HEK293 (cell line): ENCODE measurements at regions not wholly inside any gene's neighbourhood (a gene's known extent, or its start where the extent isn't known, plus 50 kb on each side); places are given as distances from the start of the nearest gene placed in this dataset.

Experiments used
- CTCF ChIA-PET: fragments of 350-600 bp; formaldehyde crosslinking; extraction: SDS; loops from one replicate; lab custom pipeline; 2021; ENCODE audit warnings: antibody characterized with exemption; lab: Yijun Ruan, JAX
- POLR2A ChIA-PET: fragments of 300-600 bp; formaldehyde crosslinking; extraction: SDS; loops from one replicate; lab custom pipeline; 2020; ENCODE audit warnings: antibody characterized with exemption, inconsistent platforms; lab: Yijun Ruan, JAX
- H3K27ac ChIP-seq: fragments of 200-500 bp; sonication (Bioruptor generic); 2 replicates; pipeline ENCODE4 v1.5.1; 2014; ENCODE audit warnings: low read depth, low read length, control low read depth, inconsistent platforms; ENCODE audit errors: extremely low read depth
- H3K36me3 ChIP-seq, 2 experiments: fragments of 200-500 bp in 1 of 2; sonication (Bioruptor generic) in 1 of 2; 1 replicate in 1 of 2; 2 replicates in 1 of 2; pipeline ENCODE4 v1.5.1; 2014 to 2017; ENCODE audit warnings: inconsistent platforms in 2 of 2, low read length in 2 of 2; ENCODE audit not compliant: control insufficient read depth in 2 of 2, insufficient read depth in 1 of 2
- H3K4me1 ChIP-seq: fragments of 200-500 bp; sonication (Bioruptor generic); 2 replicates; pipeline ENCODE4 v1.5.1; 2014; ENCODE audit warnings: mild to moderate bottlenecking, low read length, inconsistent platforms; ENCODE audit not compliant: control insufficient read depth, insufficient read depth
- H3K4me3 ChIP-seq: 2 replicates; pipeline ENCODE4 v1.5.1; 2011; ENCODE audit warnings: low read depth, mild to moderate bottlenecking, control low read depth, low read length, moderate library complexity
- H3K9me3 ChIP-seq: fragments of 200-500 bp; sonication (Bioruptor generic); 2 replicates; pipeline ENCODE4 v1.5.1; 2014; ENCODE audit warnings: low read depth, low read length, inconsistent platforms; ENCODE audit not compliant: control insufficient read depth, insufficient read depth
- MEIS1 ChIP-seq: sonication (generic); formaldehyde crosslinking; IDR thresholded peaks from 2 replicates; pipeline ENCODE4 v1.8.1; 2022; ENCODE audit warnings: missing genetic modification reagents, mild to moderate bottlenecking, borderline replicate concordance
- MZF1 ChIP-seq: fragments of 450-650 bp; formaldehyde crosslinking; IDR thresholded peaks from 2 replicates; pipeline ENCODE4 v1.5.1; 2017; ENCODE audit warnings: missing biosample characterization, missing genetic modification characterization, borderline replicate concordance
- WT1 ChIP-seq: fragments of 450-650 bp; formaldehyde crosslinking; IDR thresholded peaks from 2 replicates; pipeline ENCODE4 v1.5.1; 2016; ENCODE audit warnings: missing biosample characterization, missing genetic modification characterization
- ZEB2 ChIP-seq: fragments of 450-650 bp; formaldehyde crosslinking; IDR thresholded peaks from 2 replicates; pipeline ENCODE4 v1.5.1; 2016; ENCODE audit warnings: missing biosample characterization, missing genetic modification characterization
- ZNF16 ChIP-seq: fragments of 450-650 bp; formaldehyde crosslinking; IDR thresholded peaks from 2 replicates; pipeline ENCODE4 v1.5.1; 2016; ENCODE audit warnings: low read depth, missing biosample characterization, missing genetic modification characterization
- ZNF175 ChIP-seq: fragments of 450-650 bp; formaldehyde crosslinking; IDR thresholded peaks from 2 replicates; pipeline ENCODE4 v1.5.1; 2016; ENCODE audit warnings: missing biosample characterization, missing genetic modification characterization
- ZNF19 ChIP-seq: fragments of 450-650 bp; formaldehyde crosslinking; IDR thresholded peaks from 2 replicates; pipeline ENCODE4; 2016; ENCODE audit warnings: missing biosample characterization, missing genetic modification characterization, low read depth
- ZNF324 ChIP-seq: fragments of 450-650 bp; formaldehyde crosslinking; IDR thresholded peaks from 2 replicates; pipeline ENCODE4 v1.5.1; 2016; ENCODE audit warnings: missing biosample characterization, missing genetic modification characterization
- ZNF341 ChIP-seq: fragments of 450-650 bp; formaldehyde crosslinking; IDR thresholded peaks from 2 replicates; pipeline ENCODE4; 2016; ENCODE audit warnings: low read depth, missing biosample characterization, missing genetic modification characterization
- ZNF423 ChIP-seq: fragments of 450-650 bp; formaldehyde crosslinking; IDR thresholded peaks from 2 replicates; pipeline ENCODE4 v1.5.1; 2016; ENCODE audit warnings: missing biosample characterization, missing genetic modification characterization
- ZNF529 ChIP-seq: fragments of 450-650 bp; formaldehyde crosslinking; IDR thresholded peaks from 2 replicates; pipeline ENCODE4 v1.5.1; 2017; ENCODE audit warnings: missing genetic modification characterization, missing biosample characterization; ENCODE audit not compliant: insufficient replicate concordance
- ZNF549 ChIP-seq: fragments of 450-650 bp; IDR thresholded peaks from 2 replicates; pipeline ENCODE4 v1.5.1; 2018; ENCODE audit warnings: missing biosample characterization, missing genetic modification characterization, mild to moderate bottlenecking, inconsistent platforms, moderate library complexity
- ZNF585B ChIP-seq: fragments of 450-650 bp; formaldehyde crosslinking; IDR thresholded peaks from 2 replicates; pipeline ENCODE4 v1.5.1; 2016; ENCODE audit warnings: missing biosample characterization, missing genetic modification characterization
- ZNF600 ChIP-seq: fragments of 450-650 bp; formaldehyde crosslinking; IDR thresholded peaks from 2 replicates; pipeline ENCODE4 v1.5.1; 2016; ENCODE audit warnings: missing biosample characterization, missing genetic modification characterization
- ZNF677 ChIP-seq: fragments of 450-650 bp; IDR thresholded peaks from 2 replicates; pipeline ENCODE4 v1.5.0; 2018; ENCODE audit warnings: missing biosample characterization, mild to moderate bottlenecking, missing genetic modification characterization, moderate library complexity
- ZNF747 ChIP-seq: fragments of 450-650 bp; formaldehyde crosslinking; IDR thresholded peaks from 2 replicates; pipeline ENCODE4 v1.5.1; 2016; ENCODE audit warnings: missing biosample characterization, missing genetic modification characterization
- TF ChIP-seq, protein P1 (sequence below): fragments of 450-650 bp; formaldehyde crosslinking; IDR thresholded peaks from 2 replicates; pipeline ENCODE4 v1.5.0; 2017; ENCODE audit warnings: missing biosample characterization, missing genetic modification characterization, borderline replicate concordance
- TF ChIP-seq, protein P2 (sequence below): fragments of 450-650 bp; formaldehyde crosslinking; IDR thresholded peaks from 2 replicates; pipeline ENCODE4 v1.5.1; 2017; ENCODE audit warnings: missing biosample characterization, missing genetic modification characterization
- TF ChIP-seq, protein P3 (sequence below): fragments of 450-650 bp; formaldehyde crosslinking; IDR thresholded peaks from 2 replicates; pipeline ENCODE4 v1.5.1; 2016; ENCODE audit warnings: missing biosample characterization, missing genetic modification characterization
- TF ChIP-seq, protein P4 (sequence below): fragments of 450-650 bp; formaldehyde crosslinking; conservative IDR thresholded peaks from 2 replicates; pipeline ENCODE4 v1.5.1; 2016; ENCODE audit warnings: low read depth, missing biosample characterization, missing genetic modification characterization
- TF ChIP-seq, protein P5 (sequence below): fragments of 450-650 bp; formaldehyde crosslinking; IDR thresholded peaks from 2 replicates; pipeline ENCODE4; 2016; ENCODE audit warnings: missing biosample characterization, missing genetic modification characterization

DNA sequence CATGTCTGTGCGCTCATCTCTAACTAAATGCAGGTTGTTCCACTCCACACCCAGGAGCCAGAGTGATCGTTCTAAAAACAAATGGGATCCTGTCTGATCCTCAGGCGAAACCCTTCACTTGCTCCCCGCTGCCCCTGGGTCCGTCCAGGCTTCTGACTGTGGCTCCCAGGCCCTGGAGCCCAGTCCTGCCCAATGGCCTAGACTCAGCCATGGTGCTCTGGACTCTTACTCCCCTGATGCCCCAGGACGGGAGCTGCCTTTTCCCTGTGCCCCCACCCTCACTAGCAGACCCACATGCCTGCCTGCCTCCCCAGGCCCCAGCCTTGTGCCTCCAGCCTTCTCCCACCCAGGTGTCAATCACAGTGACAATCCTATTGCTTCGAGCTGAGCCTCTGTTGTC is 256.7 kb downstream of the BMP7 start (continued):
- no peak for TF ChIP-seq ZNF324 (tag by site-specific recombination)
- no peak for TF ChIP-seq ZNF600
- TF ChIP-seq ZNF19: no peak
- no peak for TF ChIP-seq ZNF747 (tag by site-specific recombination)
- TF ChIP-seq ZNF341: no peak
- TF ChIP-seq, protein P1, sequence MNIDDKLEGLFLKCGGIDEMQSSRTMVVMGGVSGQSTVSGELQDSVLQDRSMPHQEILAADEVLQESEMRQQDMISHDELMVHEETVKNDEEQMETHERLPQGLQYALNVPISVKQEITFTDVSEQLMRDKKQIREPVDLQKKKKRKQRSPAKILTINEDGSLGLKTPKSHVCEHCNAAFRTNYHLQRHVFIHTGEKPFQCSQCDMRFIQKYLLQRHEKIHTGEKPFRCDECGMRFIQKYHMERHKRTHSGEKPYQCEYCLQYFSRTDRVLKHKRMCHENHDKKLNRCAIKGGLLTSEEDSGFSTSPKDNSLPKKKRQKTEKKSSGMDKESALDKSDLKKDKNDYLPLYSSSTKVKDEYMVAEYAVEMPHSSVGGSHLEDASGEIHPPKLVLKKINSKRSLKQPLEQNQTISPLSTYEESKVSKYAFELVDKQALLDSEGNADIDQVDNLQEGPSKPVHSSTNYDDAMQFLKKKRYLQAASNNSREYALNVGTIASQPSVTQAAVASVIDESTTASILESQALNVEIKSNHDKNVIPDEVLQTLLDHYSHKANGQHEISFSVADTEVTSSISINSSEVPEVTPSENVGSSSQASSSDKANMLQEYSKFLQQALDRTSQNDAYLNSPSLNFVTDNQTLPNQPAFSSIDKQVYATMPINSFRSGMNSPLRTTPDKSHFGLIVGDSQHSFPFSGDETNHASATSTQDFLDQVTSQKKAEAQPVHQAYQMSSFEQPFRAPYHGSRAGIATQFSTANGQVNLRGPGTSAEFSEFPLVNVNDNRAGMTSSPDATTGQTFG (tag by site-specific recombination): no peak
- no peak for TF ChIP-seq ZNF549 (tag by site-specific recombination)
- no peak for TF ChIP-seq MZF1 (tag by site-specific recombination)

DNA sequence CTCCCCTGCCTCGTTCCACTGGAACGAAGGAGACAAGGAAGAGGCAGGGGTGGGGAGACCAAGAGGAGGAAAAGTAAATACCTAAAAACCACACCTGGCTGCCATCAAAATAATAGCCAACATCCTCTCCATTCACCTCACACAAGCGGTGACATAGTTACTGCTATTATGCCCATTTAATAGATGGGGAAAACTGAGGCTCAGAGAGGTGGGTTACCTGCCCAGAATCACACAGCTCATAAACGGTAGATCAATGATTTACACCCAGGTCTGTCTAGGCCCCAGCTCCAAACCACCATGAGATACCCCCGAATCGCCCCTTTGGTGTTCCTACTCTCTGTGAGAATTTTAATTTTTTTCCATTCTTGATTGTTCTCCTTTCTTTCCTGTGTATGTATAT is 253.8 kb downstream of the BMP7 start:
- CTCF ChIA-PET: interaction anchor here (1.1 kb wide), 1 partner anchor 19 kb away, joined by 3 read pairs; no protein-coding TSS in a partner anchor
- Histone ChIP-seq H3K4me1 (peaks cover 3% of the 10 kb centered on the region; the same call in 1 of the 2 replicates), H3K4me3 (no peak overlapping the region), H3K9me3 (no peaks in the 10 kb centered on the region), H3K36me3 (no peaks in the 10 kb centered on the region), H3K27ac (no peak overlapping the region)
- POLR2A ChIA-PET: no interaction called here
- TF ChIP-seq, protein P2, sequence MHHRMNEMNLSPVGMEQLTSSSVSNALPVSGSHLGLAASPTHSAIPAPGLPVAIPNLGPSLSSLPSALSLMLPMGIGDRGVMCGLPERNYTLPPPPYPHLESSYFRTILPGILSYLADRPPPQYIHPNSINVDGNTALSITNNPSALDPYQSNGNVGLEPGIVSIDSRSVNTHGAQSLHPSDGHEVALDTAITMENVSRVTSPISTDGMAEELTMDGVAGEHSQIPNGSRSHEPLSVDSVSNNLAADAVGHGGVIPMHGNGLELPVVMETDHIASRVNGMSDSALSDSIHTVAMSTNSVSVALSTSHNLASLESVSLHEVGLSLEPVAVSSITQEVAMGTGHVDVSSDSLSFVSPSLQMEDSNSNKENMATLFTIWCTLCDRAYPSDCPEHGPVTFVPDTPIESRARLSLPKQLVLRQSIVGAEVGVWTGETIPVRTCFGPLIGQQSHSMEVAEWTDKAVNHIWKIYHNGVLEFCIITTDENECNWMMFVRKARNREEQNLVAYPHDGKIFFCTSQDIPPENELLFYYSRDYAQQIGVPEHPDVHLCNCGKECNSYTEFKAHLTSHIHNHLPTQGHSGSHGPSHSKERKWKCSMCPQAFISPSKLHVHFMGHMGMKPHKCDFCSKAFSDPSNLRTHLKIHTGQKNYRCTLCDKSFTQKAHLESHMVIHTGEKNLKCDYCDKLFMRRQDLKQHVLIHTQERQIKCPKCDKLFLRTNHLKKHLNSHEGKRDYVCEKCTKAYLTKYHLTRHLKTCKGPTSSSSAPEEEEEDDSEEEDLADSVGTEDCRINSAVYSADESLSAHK (tag by site-specific recombination): no peak
- TF ChIP-seq, protein P3, sequence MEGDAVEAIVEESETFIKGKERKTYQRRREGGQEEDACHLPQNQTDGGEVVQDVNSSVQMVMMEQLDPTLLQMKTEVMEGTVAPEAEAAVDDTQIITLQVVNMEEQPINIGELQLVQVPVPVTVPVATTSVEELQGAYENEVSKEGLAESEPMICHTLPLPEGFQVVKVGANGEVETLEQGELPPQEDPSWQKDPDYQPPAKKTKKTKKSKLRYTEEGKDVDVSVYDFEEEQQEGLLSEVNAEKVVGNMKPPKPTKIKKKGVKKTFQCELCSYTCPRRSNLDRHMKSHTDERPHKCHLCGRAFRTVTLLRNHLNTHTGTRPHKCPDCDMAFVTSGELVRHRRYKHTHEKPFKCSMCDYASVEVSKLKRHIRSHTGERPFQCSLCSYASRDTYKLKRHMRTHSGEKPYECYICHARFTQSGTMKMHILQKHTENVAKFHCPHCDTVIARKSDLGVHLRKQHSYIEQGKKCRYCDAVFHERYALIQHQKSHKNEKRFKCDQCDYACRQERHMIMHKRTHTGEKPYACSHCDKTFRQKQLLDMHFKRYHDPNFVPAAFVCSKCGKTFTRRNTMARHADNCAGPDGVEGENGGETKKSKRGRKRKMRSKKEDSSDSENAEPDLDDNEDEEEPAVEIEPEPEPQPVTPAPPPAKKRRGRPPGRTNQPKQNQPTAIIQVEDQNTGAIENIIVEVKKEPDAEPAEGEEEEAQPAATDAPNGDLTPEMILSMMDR (tag by site-specific recombination): no peak
- TF ChIP-seq MEIS1 (CRISPR knock-in tag) (no peak), ZNF549 (tag by site-specific recombination) (no peak)

DNA sequence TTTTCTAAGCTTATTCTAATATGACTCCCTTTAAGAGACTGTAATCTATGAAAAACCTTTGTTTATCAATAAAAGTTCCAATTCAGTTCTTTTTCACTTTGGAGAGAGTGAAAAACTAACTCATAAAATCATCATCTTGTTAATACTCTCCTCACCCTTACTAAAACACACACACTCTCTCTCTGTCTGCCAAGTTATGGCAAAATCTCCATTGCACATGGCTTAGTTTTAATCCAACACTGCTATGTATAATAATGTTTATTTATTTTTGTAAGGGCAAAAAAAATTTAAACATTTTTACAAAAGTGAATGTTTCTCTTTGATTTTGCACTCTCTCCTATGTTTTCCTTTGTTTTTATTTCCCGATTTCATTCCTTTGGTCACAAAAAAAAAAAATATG is 253.2 kb downstream of the BMP7 start:
- Histone ChIP-seq H3K4me3 (no peak overlapping the region), H3K27ac (no peak overlapping the region), H3K4me1 (peaks cover 3% of the 10 kb centered on the region; the same call in 1 of the 2 replicates), H3K9me3 (no peaks in the 10 kb centered on the region), H3K36me3 (no peaks in the 10 kb centered on the region)
- POLR2A ChIA-PET: no interaction called here
- CTCF ChIA-PET: interaction anchor here (0.6 to 1.1 kb wide), 2 partner anchors 18 to 31 kb away, joined by 3 to 6 read pairs; no protein-coding TSS in a partner anchor
- TF ChIP-seq ZEB2 (tag by site-specific recombination): no peak
- no peak for TF ChIP-seq ZNF677 (tag by site-specific recombination)
- TF ChIP-seq ZNF529 (tag by site-specific recombination): no peak
- TF ChIP-seq ZNF549 (tag by site-specific recombination): no peak
- TF ChIP-seq WT1 (tag by site-specific recombination): no peak
- no peak for TF ChIP-seq ZNF423 (tag by site-specific recombination)
- no peak for TF ChIP-seq ZNF175 (tag by site-specific recombination)
- TF ChIP-seq, protein P4, sequence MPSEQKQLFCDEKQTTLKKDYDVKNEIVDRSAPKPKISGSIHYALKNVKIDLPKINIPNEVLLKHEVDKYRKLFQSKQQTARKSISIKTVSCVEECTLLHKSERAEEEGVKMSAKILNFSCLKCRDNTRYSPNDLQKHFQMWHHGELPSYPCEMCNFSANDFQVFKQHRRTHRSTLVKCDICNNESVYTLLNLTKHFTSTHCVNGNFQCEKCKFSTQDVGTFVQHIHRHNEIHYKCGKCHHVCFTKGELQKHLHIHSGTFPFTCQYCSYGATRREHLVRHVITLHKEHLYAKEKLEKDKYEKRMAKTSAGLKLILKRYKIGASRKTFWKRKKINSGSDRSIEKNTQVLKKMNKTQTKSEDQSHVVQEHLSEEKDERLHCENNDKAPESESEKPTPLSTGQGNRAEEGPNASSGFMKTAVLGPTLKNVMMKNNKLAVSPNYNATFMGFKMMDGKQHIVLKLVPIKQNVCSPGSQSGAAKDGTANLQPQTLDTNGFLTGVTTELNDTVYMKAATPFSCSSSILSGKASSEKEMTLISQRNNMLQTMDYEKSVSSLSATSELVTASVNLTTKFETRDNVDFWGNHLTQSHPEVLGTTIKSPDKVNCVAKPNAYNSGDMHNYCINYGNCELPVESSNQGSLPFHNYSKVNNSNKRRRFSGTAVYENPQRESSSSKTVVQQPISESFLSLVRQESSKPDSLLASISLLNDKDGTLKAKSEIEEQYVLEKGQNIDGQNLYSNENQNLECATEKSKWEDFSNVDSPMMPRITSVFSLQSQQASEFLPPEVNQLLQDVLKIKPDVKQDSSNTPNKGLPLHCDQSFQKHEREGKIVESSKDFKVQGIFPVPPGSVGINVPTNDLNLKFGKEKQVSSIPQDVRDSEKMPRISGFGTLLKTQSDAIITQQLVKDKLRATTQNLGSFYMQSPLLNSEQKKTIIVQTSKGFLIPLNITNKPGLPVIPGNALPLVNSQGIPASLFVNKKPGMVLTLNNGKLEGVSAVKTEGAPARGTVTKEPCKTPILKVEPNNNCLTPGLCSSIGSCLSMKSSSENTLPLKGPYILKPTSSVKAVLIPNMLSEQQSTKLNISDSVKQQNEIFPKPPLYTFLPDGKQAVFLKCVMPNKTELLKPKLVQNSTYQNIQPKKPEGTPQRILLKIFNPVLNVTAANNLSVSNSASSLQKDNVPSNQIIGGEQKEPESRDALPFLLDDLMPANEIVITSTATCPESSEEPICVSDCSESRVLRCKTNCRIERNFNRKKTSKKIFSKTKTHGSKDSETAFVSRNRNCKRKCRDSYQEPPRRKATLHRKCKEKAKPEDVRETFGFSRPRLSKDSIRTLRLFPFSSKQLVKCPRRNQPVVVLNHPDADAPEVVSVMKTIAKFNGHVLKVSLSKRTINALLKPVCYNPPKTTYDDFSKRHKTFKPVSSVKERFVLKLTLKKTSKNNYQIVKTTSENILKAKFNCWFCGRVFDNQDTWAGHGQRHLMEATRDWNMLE (tag by site-specific recombination): no peak
- TF ChIP-seq, protein P5, sequence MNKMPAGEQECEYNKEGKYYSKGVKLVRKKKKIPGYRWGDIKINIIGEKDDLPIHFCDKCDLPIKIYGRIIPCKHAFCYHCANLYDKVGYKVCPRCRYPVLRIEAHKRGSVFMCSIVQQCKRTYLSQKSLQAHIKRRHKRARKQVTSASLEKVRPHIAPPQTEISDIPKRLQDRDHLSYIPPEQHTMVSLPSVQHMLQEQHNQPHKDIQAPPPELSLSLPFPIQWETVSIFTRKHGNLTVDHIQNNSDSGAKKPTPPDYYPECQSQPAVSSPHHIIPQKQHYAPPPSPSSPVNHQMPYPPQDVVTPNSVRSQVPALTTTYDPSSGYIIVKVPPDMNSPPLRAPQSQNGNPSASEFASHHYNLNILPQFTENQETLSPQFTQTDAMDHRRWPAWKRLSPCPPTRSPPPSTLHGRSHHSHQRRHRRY (tag by site-specific recombination): no peak
- no peak for TF ChIP-seq ZNF16 (tag by site-specific recombination)
- no peak for TF ChIP-seq ZNF585B (tag by site-specific recombination)
